ENCODE measurements at regions not wholly inside any gene's neighbourhood (a gene's known extent, or its start where the extent isn't known, plus 50 kb on each side); places are given as distances from the start of the nearest gene placed in this dataset.

- no peak for TF ChIP-seq CTCF (IDR thresholded peaks at IDR 0.05)
- TF ChIP-seq POLR2A (IDR thresholded peaks at IDR 0.05) = no peak
Observed at GRCh38 chr15:47395076-47395475, 322.2 kb upstream of the SEMA6D start.

Measured in lower leg skin (tissue), 3 donors.